ENCODE measurements at regions not wholly inside any gene's neighbourhood (a gene's known extent, or its start where the extent isn't known, plus 50 kb on each side); places are given as distances from the start of the nearest gene placed in this dataset.
"Not testable (repeated sequence)": the region's sequence is repeated elsewhere in the genome, so short reads cannot be mapped to it uniquely, and the experiment has no call there.

- no peak for ATAC-seq (ENCODE audit: insufficient read depth, low read depth)
- Histone ChIP-seq H3K27ac (ENCODE audit: low read length) (no peak overlapping the region), H3K79me2 (ENCODE audit: insufficient read depth, low read length) (no peaks in the 10 kb centered on the region), H2AFZ (ENCODE audit: low read depth, low read length) (no peak overlapping the region), H3K36me3 (ENCODE audit: insufficient read depth, low read length) (no peaks in the 10 kb centered on the region), H3K9ac (ENCODE audit: low read depth, low read length) (no peak overlapping the region), H3K4me1 (ENCODE audit: insufficient read depth, low read length) (no peaks in the 10 kb centered on the region), H3K27me3 (ENCODE audit: insufficient read depth, low read length, poor library complexity) (no peaks in the 10 kb centered on the region), H3K4me3 (ENCODE audit: low read depth in 1 of 2, low read length in 2 of 2) (no peak overlapping the region), H4K20me1 (ENCODE audit: insufficient read depth, low read length) (no peaks in the 10 kb centered on the region), H3K4me2 (ENCODE audit: insufficient read depth, low read length) (no peak overlapping the region), H3K9me3 (ENCODE audit: insufficient read depth, low read length, severe bottlenecking) (no peaks in the 10 kb centered on the region)
- no peak for DNase-seq
- TF ChIP-seq CTCF (IDR thresholded peaks at IDR 0.05; ENCODE audit: borderline replicate concordance, extremely low read depth, low read length, poor library complexity, severe bottlenecking): no peak
- TF ChIP-seq EZH2 (IDR thresholded peaks at IDR 0.05; ENCODE audit: borderline replicate concordance, low read depth, low read length, severe bottlenecking): no peak
These were observed 152.4 kb upstream of the DPH6 start for GRCh38 chr15:35698331-35698730.

- TF ChIP-seq EZH2 (IDR thresholded peaks at IDR 0.05; ENCODE audit: borderline replicate concordance, low read depth, low read length, severe bottlenecking) (no peak), CTCF (IDR thresholded peaks at IDR 0.05; ENCODE audit: borderline replicate concordance, extremely low read depth, low read length, poor library complexity, severe bottlenecking) (no peak)
- no peaks in the 10 kb centered on the region for H4K20me1 ChIP-seq (ENCODE audit: insufficient read depth, low read length)
- no peaks in the 10 kb centered on the region for H3K79me2 ChIP-seq (ENCODE audit: insufficient read depth, low read length)
- no peaks in the 10 kb centered on the region for H3K4me1 ChIP-seq (ENCODE audit: insufficient read depth, low read length)
- no peak for ATAC-seq (ENCODE audit: insufficient read depth, low read depth)
- no peak overlapping the region for H2AFZ ChIP-seq (ENCODE audit: low read depth, low read length)
- H3K27me3 ChIP-seq (ENCODE audit: insufficient read depth, low read length, poor library complexity): no peaks in the 10 kb centered on the region
- no peaks in the 10 kb centered on the region for H3K36me3 ChIP-seq (ENCODE audit: insufficient read depth, low read length)
- DNase-seq: no peak
- no peak overlapping the region for H3K27ac ChIP-seq (ENCODE audit: low read length)
- H3K4me2 ChIP-seq (ENCODE audit: insufficient read depth, low read length): no peak overlapping the region
- H3K9me3 ChIP-seq (ENCODE audit: insufficient read depth, low read length, severe bottlenecking): no peaks in the 10 kb centered on the region
- H3K9ac ChIP-seq (ENCODE audit: low read depth, low read length): no peak overlapping the region
- H3K4me3 ChIP-seq (ENCODE audit: low read depth in 1 of 2, low read length in 2 of 2): no peak overlapping the region
These were observed 153.1 kb upstream of the DPH6 start for GRCh38 chr15:35698966-35699575.

- not testable (repeated sequence) for H4K20me1 ChIP-seq (ENCODE audit: insufficient read depth, low read length); H3K4me1 ChIP-seq (ENCODE audit: insufficient read depth, low read length); H3K27ac ChIP-seq (ENCODE audit: low read length); DNase-seq; H3K36me3 ChIP-seq (ENCODE audit: insufficient read depth, low read length); H3K9me3 ChIP-seq (ENCODE audit: insufficient read depth, low read length, severe bottlenecking); ATAC-seq (ENCODE audit: insufficient read depth, low read depth); H3K4me2 ChIP-seq (ENCODE audit: insufficient read depth, low read length); H3K4me3 ChIP-seq (ENCODE audit: low read depth in 1 of 2, low read length in 2 of 2); H3K79me2 ChIP-seq (ENCODE audit: insufficient read depth, low read length); H3K9ac ChIP-seq (ENCODE audit: low read depth, low read length); H2AFZ ChIP-seq (ENCODE audit: low read depth, low read length); H3K27me3 ChIP-seq (ENCODE audit: insufficient read depth, low read length, poor library complexity)
These were observed 154.2 kb upstream of the DPH6 start for GRCh38 chr15:35700091-35700593.

- Histone ChIP-seq H3K9ac (ENCODE audit: low read depth, low read length) (no peak overlapping the region), H3K36me3 (ENCODE audit: insufficient read depth, low read length) (no peaks in the 10 kb centered on the region), H3K4me1 (ENCODE audit: insufficient read depth, low read length) (no peaks in the 10 kb centered on the region), H3K79me2 (ENCODE audit: insufficient read depth, low read length) (no peaks in the 10 kb centered on the region), H2AFZ (ENCODE audit: low read depth, low read length) (no peak overlapping the region), H3K9me3 (ENCODE audit: insufficient read depth, low read length, severe bottlenecking) (no peaks in the 10 kb centered on the region), H3K27ac (ENCODE audit: low read length) (no peak overlapping the region), H4K20me1 (ENCODE audit: insufficient read depth, low read length) (no peaks in the 10 kb centered on the region), H3K4me3 (ENCODE audit: low read depth in 1 of 2, low read length in 2 of 2) (no peak overlapping the region), H3K4me2 (ENCODE audit: insufficient read depth, low read length) (no peak overlapping the region), H3K27me3 (ENCODE audit: insufficient read depth, low read length, poor library complexity) (no peaks in the 10 kb centered on the region)
- TF ChIP-seq EZH2 (IDR thresholded peaks at IDR 0.05; ENCODE audit: borderline replicate concordance, low read depth, low read length, severe bottlenecking) (no peak), CTCF (IDR thresholded peaks at IDR 0.05; ENCODE audit: borderline replicate concordance, extremely low read depth, low read length, poor library complexity, severe bottlenecking) (no peak)
- DNase-seq (no peak), ATAC-seq (ENCODE audit: insufficient read depth, low read depth) (no peak)
These were observed 155.6 kb upstream of the DPH6 start for GRCh38 chr15:35701402-35702046.

Data from DND-41 (cell line).